ENCODE measurements at regions not wholly inside any gene's neighbourhood (a gene's known extent, or its start where the extent isn't known, plus 50 kb on each side); places are given as distances from the start of the nearest gene placed in this dataset.

- TF ChIP-seq CTCF (IDR thresholded peaks at IDR 0.05; ENCODE audit: low read depth, low read length) (no peak), EZH2phosphoT487 (IDR thresholded peaks at IDR 0.05; ENCODE audit: low read depth) (no peak)
Measured at GRCh38 chr6:11855743-11856142, 77.1 kb upstream of the ADTRP start.
